B cell (primary cell): ENCODE measurements at regions not wholly inside any gene's neighbourhood (a gene's known extent, or its start where the extent isn't known, plus 50 kb on each side); places are given as distances from the start of the nearest gene placed in this dataset.

ENCODE experiments used
- ATAC-seq: fragments of 200-7000 bp; cut with Tn5 transposase; one replicate; pipeline ENCODE4 v1.10.0; 2021; ENCODE audit warnings: low read depth, mild to moderate bottlenecking, moderate number of reproducible peaks, moderate library complexity
- CTCF ChIA-PET: fragments of 350-600 bp; sonication (Branson Sonifier 250); formaldehyde crosslinking; loops from one replicate; lab custom pipeline; 2021; ENCODE audit warnings: antibody characterized with exemption, inconsistent platforms; lab: Charles Lee
- POLR2A ChIA-PET: fragments of 350-600 bp; sonication (Branson Sonifier 250); formaldehyde crosslinking; loops from one replicate; lab custom pipeline; 2021; ENCODE audit warnings: antibody characterized with exemption; lab: Charles Lee
- DNase-seq: peaks from one replicate; pipeline ENCODE4 v3.0.0; 2013
- H2AFZ ChIP-seq: 2 replicates; pipeline ENCODE4 v1.6.1; 2012; ENCODE audit warnings: mild to moderate bottlenecking, low read depth, low read length; ENCODE audit not compliant: insufficient read depth, poor library complexity, severe bottlenecking
- H3K27ac ChIP-seq, 2 donors: 1 replicate in 1 of 2; 2 replicates in 1 of 2; pipeline ENCODE4 v1.5.1; 2012 to 2013; ENCODE audit warnings: low read length in 2 of 2, mild to moderate bottlenecking in 2 of 2, moderate library complexity in 1 of 2
- H3K27me3 ChIP-seq, 4 experiments: fragments of 200-600 bp in 1 of 4; sonication (generic) in 1 of 4; replicated peaks in 1 of 4; 1 replicate in 2 of 4; 2 replicates in 2 of 4; pipeline versions ENCODE4 v1.6.1 to v1.7.0; 2013 to 2016; ENCODE audit warnings: low read length in 3 of 4, mild to moderate bottlenecking in 2 of 4, mixed read lengths in 1 of 4, moderate library complexity in 1 of 4; ENCODE audit not compliant: insufficient read depth in 4 of 4, control insufficient read depth in 3 of 4; ENCODE audit errors: control extremely low read depth in 1 of 4
- H3K36me3 ChIP-seq, 2 experiments: replicated peaks in 1 of 2; 1 replicate in 1 of 2; 2 replicates in 1 of 2; pipeline versions ENCODE4 v1.6.1 to v1.7.1; 2013; ENCODE audit warnings: low read length in 1 of 2; ENCODE audit not compliant: insufficient read depth in 2 of 2, control insufficient read depth in 1 of 2; ENCODE audit errors: control extremely low read depth in 1 of 2, extremely low read depth in 1 of 2
- H3K4me1 ChIP-seq, 2 donors: fragments of 200-600 bp in 1 of 2; sonication (generic) in 1 of 2; 1 replicate in 1 of 2; 2 replicates in 1 of 2; pipeline versions ENCODE4 v1.5.1 to v1.6.1; 2013 to 2017; ENCODE audit warnings: low read length in 2 of 2; ENCODE audit not compliant: control insufficient read depth in 2 of 2, insufficient read depth in 2 of 2
- H3K4me2 ChIP-seq: replicated peaks from 2 replicates; pipeline ENCODE3; 2012; ENCODE audit warnings: mild to moderate bottlenecking, low read depth, low read length; ENCODE audit not compliant: poor library complexity, severe bottlenecking
- H3K4me3 ChIP-seq, 5 experiments: fragments of 200-600 bp in 1 of 5; sonication (generic) in 1 of 5; 1 replicate in 3 of 5; 2 replicates in 2 of 5; pipeline versions ENCODE4 v1.5.1 to v1.7.0; 2011 to 2016; ENCODE audit warnings: low read length in 4 of 5, mild to moderate bottlenecking in 4 of 5, low read depth in 2 of 5, control low read depth in 1 of 5, moderate library complexity in 1 of 5; ENCODE audit not compliant: insufficient read depth in 1 of 5; ENCODE audit errors: control extremely low read depth in 1 of 5, extremely low read depth in 1 of 5
- H3K79me2 ChIP-seq: fragments of 200-600 bp; sonication (generic); one replicate; pipeline ENCODE4 v1.6.0; 2016; ENCODE audit warnings: low read length; ENCODE audit not compliant: control insufficient read depth, insufficient read depth
- H3K9ac ChIP-seq: fragments of 200-600 bp; sonication (generic); 2 replicates; pipeline ENCODE4 v1.6.1; 2017; ENCODE audit warnings: mild to moderate bottlenecking, low read length, moderate library complexity
- H3K9me3 ChIP-seq, 3 donors: one replicate each; pipeline versions ENCODE4 v1.6.1 to v1.7.1; 2013; ENCODE audit warnings: low read length in 2 of 3; ENCODE audit not compliant: control insufficient read depth in 2 of 3, insufficient read depth in 1 of 3; ENCODE audit errors: control extremely low read depth in 1 of 3
- H4K20me1 ChIP-seq: 2 replicates; pipeline ENCODE4 v1.6.0; 2012; ENCODE audit warnings: mild to moderate bottlenecking, low read length; ENCODE audit not compliant: insufficient read depth, control insufficient read depth, poor library complexity, severe bottlenecking
- H3K27ac Mint-ChIP-seq: one replicate; pipeline ENCODE4 v1.8.0; 2021; ENCODE audit warnings: mixed read lengths
- H3K27me3 Mint-ChIP-seq: one replicate; pipeline ENCODE4 v1.8.0; 2021; ENCODE audit warnings: mixed read lengths
- H3K4me1 Mint-ChIP-seq: one replicate; pipeline ENCODE4 v1.8.0; 2021; ENCODE audit warnings: mixed read lengths
- H3K4me3 Mint-ChIP-seq: one replicate; pipeline ENCODE4 v1.8.0; 2021; ENCODE audit warnings: mixed read lengths
- H3K9me3 Mint-ChIP-seq: one replicate; pipeline ENCODE4 v1.8.0; 2022; ENCODE audit warnings: mixed read lengths; ENCODE audit not compliant: insufficient read depth
- CTCF ChIP-seq: fragments of 200-600 bp; IDR thresholded peaks from one replicate; pipeline ENCODE4 v1.8.0; 2022; ENCODE audit warnings: antibody characterized with exemption, mild to moderate bottlenecking
- EZH2 ChIP-seq: IDR thresholded peaks from 2 replicates; pipeline ENCODE4 v1.6.1; 2012; ENCODE audit warnings: borderline replicate concordance, low read depth, mild to moderate bottlenecking, moderate library complexity, low read length; ENCODE audit not compliant: insufficient read depth, poor library complexity, severe bottlenecking
- WGBS: methylation state at CpG from one replicate; pipeline ENCODE4 v1.1.5; 2013; ENCODE audit warnings: missing lambda C conversion rate; ENCODE audit not compliant: insufficient coverage; 5-methylcytosine and 5-hydroxymethylcytosine counted together
- intact Hi-C: fragments of 100-400 bp; cut with micrococcal nuclease; formaldehyde crosslinking; loops from one replicate; pipeline ENCODE4 v1.10.0; 2022

GRCh38 chr18:75845413-75845812 is 417.9 kb upstream of the SMIM21 start:
- Histone ChIP-seq H3K4me3 (no peak overlapping the region), H3K4me2 (no peak overlapping the region), H4K20me1 (no peaks in the 10 kb centered on the region), H3K36me3 (no peaks in the 10 kb centered on the region), H3K4me1 (no peaks in the 10 kb centered on the region), H2AFZ (no peak overlapping the region), H3K27me3 (no peaks in the 10 kb centered on the region), H3K9ac (no peak overlapping the region), H3K79me2 (no peaks in the 10 kb centered on the region), H3K9me3 (no peaks in the 10 kb centered on the region), H3K27ac (no peak overlapping the region)
- no peak for DNase-seq
- H3K9me3 Mint-ChIP-seq: no peaks in the 10 kb centered on the region
- ChIA-PET CTCF (no interaction called here), POLR2A (no interaction called here)
- 88% methylated on average over 3 of the region's 3 CpGs for WGBS
- H3K4me3 Mint-ChIP-seq: no peak overlapping the region
- no peak for ATAC-seq
- no peak overlapping the region for H3K27ac Mint-ChIP-seq
- intact Hi-C loops: no loop called here
- H3K27me3 Mint-ChIP-seq: no peaks in the 10 kb centered on the region
- TF ChIP-seq CTCF: no peak
- TF ChIP-seq EZH2: no peak
- no peaks in the 10 kb centered on the region for H3K4me1 Mint-ChIP-seq

- Histone ChIP-seq H3K27ac (no peak overlapping the region), H3K4me2 (no peak overlapping the region), H3K27me3 (no peaks in the 10 kb centered on the region), H3K9me3 (no peaks in the 10 kb centered on the region), H3K4me3 (no peak overlapping the region), H3K79me2 (no peaks in the 10 kb centered on the region), H3K9ac (no peak overlapping the region), H2AFZ (no peak overlapping the region), H4K20me1 (no peaks in the 10 kb centered on the region), H3K4me1 (no peaks in the 10 kb centered on the region), H3K36me3 (no peaks in the 10 kb centered on the region)
- ATAC-seq (no peak), DNase-seq (no peak)
- Mint-ChIP-seq H3K9me3 (no peaks in the 10 kb centered on the region), H3K4me1 (no peaks in the 10 kb centered on the region), H3K4me3 (no peak overlapping the region), H3K27ac (no peak overlapping the region), H3K27me3 (no peaks in the 10 kb centered on the region)
- ChIA-PET CTCF (no interaction called here), POLR2A (no interaction called here)
- no peak for TF ChIP-seq EZH2
- no peak for TF ChIP-seq CTCF
- intact Hi-C loops: no loop called here
- 90% methylated on average over 3 of the region's 3 CpGs for WGBS
Observed at GRCh38 chr18:75844146-75844545, 416.6 kb upstream of the SMIM21 start.
